NCI-H446 (cell line): ENCODE measurements at regions not wholly inside any gene's neighbourhood (a gene's known extent, or its start where the extent isn't known, plus 50 kb on each side); places are given as distances from the start of the nearest gene placed in this dataset.

Experiments
- DNase-seq, 2 experiments: peaks; one replicate each; lab custom pipeline; 2025; lab: John Stamatoyannopoulos, UW

GRCh38 chr2:239531456-239532241 lies 130.8 kb upstream of the HDAC4 start:
- DNase-seq: no peak

- DNase-seq: no peak
Measured at GRCh38 chr2:239530749-239531316, 130.0 kb upstream of the HDAC4 start.

DNA sequence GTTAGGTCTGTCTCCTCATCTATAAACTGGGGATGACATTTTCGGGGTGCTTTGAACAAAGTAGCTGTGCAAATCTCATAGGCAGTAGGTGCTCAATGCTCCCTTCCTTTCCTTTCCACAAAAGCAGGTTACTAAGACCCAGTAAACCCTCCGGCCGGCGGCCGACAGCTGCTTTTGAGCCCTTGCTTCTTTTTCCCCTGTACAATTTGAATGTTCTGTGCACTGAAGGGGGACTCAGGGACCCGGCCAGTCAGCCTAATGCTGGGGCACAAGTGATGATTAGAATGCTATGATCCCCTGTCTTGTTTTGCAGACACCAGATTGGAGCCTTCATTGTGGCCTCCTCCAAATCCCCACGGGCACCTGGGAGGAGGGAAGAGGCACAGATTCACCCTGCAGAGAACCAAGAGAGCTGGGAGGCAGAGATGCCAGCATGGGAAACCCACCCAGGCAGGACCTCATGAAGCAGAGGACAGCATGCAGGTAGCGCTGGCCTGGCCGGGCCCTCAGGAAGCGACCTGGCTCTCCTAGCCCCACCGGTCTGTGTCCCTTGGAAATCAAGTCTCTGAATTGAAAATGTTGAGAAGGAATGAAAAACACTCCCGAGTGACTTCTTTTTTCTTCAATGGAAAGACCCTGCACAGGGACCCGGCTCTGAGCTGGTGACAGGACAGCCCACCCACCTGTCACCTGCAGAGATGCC lies 128.6 kb upstream of the HDAC4 start:
- DNase-seq: no peak

DNA sequence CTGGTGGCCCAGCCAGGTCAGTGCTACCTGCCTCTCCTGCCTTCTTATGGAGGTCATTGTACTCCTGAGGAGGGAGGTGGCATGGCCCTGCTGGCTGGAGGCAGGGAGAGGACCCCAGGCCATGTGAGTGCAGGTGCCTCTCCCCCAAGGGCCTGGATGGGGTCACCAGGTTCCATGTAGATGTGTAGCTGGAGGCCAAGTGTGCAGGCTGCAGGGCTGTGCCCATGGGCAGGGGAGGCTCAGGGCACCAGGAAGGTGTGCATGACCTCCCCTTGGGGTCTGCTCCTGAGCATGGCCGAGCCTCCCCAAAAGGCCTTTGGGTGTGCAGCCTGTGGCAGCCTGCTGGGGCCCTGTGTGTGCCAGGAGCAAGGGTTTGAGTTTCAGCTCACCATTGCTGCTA lies 128.1 kb upstream of the HDAC4 start:
- no peak for DNase-seq

- DNase-seq: no peak
Measured at GRCh38 chr2:239528146-239528545, 127.3 kb upstream of the HDAC4 start.

GRCh38 chr2:239526666-239527415 lies 126.0 kb upstream of the HDAC4 start:
- DNase-seq: no peak

DNA sequence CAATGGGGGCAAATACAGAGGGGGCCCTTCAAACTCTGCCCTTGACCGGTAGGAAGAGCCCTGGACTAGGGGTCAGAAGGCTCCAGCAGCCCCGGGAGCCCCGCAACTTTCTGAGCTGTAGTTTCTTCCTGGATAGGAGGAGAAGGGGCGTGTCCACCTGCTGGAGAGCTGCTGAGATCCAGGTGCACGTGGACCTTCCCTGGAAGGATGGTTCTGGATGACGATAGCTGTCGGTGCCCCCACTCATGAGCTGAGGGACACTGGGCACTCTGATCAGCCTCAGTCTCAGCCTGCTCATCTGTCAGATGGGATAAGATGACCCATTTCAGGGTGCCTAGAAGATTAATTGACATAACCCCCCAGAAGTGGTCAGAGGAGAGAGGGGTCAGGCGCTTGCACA lies 125.2 kb upstream of the HDAC4 start:
- no peak for DNase-seq

GRCh38 chr2:239523954-239524330 lies 123.1 kb upstream of the HDAC4 start:
- no peak for DNase-seq

DNA sequence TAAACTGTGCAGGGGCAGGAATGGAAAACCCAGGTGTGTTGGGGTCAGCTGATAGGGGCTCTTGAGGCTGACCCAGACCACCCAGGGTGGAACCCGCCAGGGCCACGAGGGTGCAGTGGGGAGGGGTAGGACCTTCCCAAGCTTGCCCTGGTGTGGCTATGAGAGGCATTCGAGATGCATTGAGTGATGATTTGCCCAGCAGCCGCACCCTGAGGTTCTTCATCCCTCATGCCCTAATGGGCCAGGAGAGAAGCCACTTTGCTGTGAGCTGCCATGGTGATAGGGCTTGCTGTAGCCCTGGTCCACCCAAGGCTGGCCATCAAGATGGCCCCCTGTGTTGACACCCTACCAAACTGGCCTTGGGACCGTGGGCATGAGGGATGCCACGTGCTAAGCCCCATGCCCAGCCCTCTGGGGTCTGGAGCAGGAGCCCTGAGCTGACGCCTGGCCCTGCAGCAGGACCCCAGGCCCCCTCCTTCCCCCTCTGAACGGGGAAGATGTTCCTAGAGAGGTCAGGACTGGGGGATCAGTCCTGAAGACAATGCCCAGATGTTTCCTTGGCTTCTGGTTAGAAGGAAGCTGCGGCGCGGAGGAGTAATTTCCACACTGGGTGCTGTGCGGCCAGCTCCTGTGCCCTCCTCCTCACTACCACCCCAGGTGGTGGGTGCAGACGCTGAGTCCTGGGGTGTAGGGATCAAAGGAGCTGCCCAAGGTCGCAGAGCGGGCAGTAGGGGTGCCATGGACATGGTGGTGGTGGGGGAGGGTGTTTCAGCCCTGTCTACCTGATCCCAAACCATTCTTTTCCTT lies 122.5 kb upstream of the HDAC4 start:
- DNase-seq: no peak

- DNase-seq: no peak
Measured at GRCh38 chr2:239522740-239523119, 121.9 kb upstream of the HDAC4 start.

GRCh38 chr2:239522002-239522739 lies 121.4 kb upstream of the HDAC4 start:
- no peak for DNase-seq

- no peak for DNase-seq
Measured at GRCh38 chr2:239521518-239521815, 120.6 kb upstream of the HDAC4 start.

DNA sequence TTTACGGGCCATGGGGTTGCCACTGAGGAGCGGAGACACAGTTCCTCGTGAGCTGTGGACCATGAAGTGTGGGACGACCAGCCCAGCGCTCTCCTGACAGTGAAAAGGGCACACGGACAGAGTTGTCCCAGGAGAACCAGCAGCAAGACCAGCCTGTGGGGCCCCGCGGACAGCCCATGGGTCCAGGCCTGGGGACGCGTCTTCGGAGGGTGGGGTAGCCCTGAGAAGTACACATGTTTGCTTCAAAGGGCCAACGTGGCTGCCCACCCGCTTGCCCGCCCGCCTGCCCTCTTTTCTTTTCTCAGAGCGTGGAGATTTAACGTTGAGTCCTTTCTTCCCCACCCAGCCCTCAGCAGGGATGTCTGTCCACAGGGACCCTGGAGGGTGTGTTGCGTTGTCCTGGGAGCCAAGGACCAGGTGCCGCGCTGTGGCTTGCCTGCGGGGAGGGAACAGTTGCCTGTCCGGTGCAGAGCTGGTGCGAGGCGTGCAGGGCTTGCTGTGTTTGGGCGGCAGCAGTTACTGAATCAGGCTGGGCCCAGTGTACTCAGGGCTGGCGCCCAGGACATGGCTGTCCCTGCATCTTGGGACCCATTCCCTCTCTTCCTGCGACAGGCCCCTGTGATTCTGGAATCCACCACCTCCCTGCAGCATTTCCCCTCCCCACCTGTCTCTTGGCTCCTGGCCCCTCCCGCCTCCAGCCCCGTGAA lies 120.1 kb upstream of the HDAC4 start:
- no peak for DNase-seq

DNA sequence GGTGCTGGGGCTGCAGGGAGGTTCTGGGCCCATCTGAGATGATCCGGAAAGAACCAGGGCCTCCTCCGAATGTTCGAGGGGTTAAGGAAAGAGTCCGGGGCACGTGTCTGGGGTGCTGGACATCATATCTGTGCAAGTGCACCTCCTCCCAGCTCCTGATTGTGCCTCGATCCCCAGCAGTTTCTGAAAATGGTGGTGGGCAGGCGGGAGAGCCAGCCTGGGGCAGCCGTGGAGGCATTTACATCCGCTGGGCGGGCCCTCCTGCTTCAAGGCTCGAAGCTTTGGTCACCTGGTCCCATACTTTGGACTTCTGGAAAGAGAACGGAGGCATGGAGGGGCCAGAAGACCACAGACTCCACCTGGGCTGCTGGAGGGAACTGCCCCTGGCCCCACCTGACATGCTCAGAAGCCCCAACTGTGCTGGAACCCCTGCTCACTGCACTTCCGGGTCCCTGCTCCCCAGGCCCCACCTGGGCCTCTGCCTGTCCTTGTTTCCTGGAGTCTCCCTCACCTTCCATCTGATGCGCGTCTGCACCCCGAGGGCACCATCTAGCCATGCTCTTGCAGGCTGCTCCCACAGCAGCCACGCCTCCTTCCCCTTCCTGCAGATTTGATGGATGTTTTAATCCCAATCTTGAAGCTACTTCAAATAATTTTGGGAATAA lies 119.2 kb upstream of the HDAC4 start:
- no peak for DNase-seq

GRCh38 chr2:239519089-239519920 lies 118.5 kb upstream of the HDAC4 start:
- peak; percentile 2 to 31 for DNase-seq

- DNase-seq: no peak
Measured at GRCh38 chr2:239518286-239519088, 117.7 kb upstream of the HDAC4 start.

DNA sequence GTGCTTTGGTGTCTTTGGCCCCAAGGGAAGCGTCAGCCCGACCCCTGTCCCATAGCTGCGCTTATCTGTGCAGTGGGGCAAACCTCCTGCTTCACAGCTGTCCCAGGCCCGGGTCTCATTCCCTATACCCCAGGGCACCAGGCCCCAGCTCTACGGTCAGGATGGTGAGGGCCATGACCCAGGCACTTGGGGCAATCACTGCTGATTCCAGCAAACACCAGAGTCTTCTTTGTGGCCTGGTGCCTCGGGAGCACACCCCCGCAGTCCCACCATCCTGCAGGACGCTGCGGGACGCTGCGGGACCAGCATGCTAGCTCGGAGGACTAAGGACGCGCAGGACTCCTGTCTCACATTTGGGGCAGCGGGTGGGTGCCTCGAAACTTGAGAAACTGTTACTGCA lies 116.9 kb upstream of the HDAC4 start:
- no peak for DNase-seq

DNA sequence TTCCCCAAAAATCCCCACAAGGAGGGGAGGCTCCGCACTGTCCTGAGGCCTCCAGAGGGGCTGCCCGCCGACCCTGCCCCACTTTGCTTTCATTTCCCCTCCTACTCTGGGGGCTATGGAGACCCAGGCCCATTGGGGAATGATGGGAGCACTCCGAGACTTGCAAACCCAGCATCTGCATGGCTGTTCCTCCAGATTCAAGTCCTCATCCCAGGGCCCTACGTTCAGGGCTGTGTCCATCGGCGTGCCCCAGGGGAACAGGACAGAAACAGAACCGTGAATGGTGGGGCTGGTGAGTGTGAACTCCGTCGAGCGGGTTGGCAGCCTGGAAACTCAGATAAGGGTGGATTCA lies 116.1 kb upstream of the HDAC4 start:
- DNase-seq: no peak
